GM04503 (cell line): ENCODE measurements at regions not wholly inside any gene's neighbourhood (a gene's known extent, or its start where the extent isn't known, plus 50 kb on each side); places are given as distances from the start of the nearest gene placed in this dataset.
A peak's percentile ranks its signal among the peaks of the same experiment; 100 is the strongest.
"Not testable (repeated sequence)": the region's sequence is repeated elsewhere in the genome, so short reads cannot be mapped to it uniquely, and the experiment has no call there.

Source experiments
- DNase-seq: peaks from one replicate; pipeline ENCODE4 v3.0.0-alpha.2; 2012; ENCODE audit warnings: low read depth

DNA sequence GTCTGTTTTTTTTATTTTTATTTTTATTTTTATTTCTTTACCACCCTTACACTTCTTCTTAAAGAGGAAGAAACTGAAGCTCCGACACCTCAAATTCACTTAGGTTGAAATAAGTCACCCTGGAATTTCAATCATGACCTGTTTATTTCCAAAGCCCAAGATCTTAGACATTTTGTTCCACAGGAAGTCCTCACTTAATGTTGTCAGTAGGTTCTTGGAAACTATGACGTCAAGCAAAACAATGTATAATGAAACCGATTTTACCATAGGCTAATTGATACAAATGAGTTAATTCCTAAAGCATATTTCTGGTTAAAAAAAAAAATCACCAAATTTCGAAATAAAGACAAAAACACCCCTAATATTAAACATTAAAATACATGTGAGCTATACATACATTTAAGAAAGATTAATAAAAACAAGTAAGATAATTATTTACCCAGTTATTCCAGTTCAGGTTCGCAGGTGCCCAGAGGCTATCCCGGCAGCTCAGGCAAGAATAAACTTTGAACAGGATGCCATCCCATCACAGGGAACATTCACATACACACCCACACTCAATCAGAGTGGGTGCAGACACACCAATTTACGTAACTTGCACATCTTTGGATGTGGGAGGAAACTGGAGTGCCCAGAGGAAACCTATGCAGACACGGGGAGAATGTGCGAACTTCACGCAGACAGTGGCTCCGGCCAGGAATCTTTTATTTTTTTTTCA lies 391.0 kb downstream of the RAP2B start:
- no peak for DNase-seq

- DNase-seq: no peak
Measured at GRCh38 chr3:153553605-153553945, 391.5 kb downstream of the RAP2B start.

GRCh38 chr3:153555919-153556318 lies 393.9 kb downstream of the RAP2B start:
- DNase-seq: no peak

- DNase-seq: not testable (repeated sequence)
Measured at GRCh38 chr3:153559366-153559765, 397.3 kb downstream of the RAP2B start.

- no peak for DNase-seq
Measured at GRCh38 chr3:153567011-153567410, 405.0 kb downstream of the RAP2B start.

DNA sequence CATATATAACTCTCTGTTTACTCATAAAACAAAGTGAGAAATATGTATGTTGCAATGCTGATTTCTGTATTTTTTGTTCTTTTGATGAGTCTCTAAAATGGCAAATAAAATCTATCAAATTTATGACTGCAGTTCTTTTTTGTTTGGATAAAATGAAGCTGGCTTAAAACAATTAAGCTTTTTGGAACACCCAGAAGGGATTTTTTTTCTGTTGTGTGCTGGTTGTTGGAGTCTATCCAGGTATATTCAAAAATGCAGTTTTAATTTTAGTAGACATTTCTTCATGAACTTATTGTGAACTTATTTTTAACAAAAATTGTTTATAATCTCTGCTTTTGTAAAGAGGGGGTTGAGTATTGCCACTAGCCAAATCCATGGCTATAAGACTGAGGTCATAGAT lies 405.5 kb downstream of the RAP2B start:
- DNase-seq: no peak

GRCh38 chr3:153570481-153570880 lies 408.5 kb downstream of the RAP2B start:
- not testable (repeated sequence) for DNase-seq

GRCh38 chr3:153572165-153572564 lies 410.1 kb downstream of the RAP2B start:
- DNase-seq: no peak

DNA sequence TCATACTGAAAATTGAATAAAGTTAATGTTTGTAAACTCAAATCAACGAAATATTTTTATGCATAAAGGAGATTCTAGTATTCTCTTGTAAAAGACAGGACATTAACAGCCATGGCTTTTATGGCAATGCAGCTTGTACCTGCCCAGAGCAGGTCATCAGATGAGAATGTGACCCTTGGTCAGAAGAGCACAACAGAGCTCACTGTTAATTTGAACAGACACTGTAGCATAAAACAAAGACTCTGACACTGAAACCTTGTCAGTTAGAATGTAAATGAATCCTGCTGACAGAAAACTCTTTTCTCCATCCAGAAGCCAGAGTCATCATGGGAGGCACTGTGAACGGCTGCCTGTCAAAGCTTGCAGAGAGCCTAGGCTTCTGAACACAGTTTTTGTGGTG lies 410.6 kb downstream of the RAP2B start:
- DNase-seq: no peak

DNA sequence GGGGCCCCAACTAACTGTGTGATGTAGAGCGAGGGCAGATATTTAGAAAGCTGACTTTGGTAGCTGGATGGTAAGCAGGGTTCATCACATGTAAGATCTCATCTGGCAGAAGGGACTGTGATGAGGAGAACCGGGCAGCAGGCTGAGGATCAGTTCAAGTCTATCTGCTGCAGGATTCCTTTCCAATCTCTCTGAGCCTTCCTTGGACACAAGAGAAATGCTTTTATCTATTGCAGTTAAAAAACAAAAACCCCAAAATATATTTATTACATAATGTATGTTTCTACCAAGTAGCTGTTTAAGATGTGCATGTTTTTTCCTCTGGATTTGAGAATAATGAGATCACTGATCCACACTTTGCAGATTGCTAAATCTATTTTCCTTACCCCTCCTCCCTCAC lies 411.5 kb downstream of the RAP2B start:
- no peak for DNase-seq

DNA sequence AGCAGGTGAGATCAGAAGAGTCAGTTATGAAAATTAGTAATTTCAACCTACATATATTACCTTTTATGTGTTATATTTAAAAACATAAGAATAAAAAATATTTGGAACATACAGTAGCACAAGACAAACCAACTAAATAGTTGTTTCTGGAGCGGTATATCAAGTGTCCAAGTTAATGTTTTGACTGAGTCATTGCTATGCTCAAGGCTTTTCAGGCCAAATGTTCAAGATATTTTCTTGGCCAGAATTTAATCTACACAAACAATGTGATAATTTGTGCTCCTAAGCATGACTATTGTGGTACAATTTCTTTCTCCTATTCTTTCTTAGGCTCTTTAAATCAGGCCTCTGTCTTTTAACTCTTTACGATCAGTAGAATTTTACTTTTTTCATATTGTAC lies 412.4 kb downstream of the RAP2B start:
- DNase-seq: no peak

GRCh38 chr3:153577059-153577736 lies 415.2 kb downstream of the RAP2B start:
- DNase-seq: no peak

- DNase-seq: no peak
Measured at GRCh38 chr3:153578046-153578445, 416.0 kb downstream of the RAP2B start.

DNA sequence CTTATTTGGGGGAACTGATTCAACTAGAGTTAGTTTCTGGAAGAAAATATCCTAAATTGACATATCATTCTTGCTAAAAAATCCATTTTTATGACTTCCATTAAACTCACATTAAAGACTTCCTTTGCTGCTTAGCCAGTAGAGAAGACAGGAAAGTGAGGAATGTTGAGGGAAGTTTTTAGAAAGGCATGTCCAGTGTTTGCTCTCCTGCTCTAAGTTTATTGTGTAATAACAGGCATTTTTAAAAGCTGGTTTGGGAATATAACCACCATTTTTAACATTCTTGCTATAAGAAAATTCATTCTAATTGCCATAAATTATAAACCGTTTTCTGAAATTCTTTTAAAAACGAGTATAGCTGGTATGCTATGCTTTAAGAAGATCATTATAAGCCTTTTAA lies 428.0 kb downstream of the RAP2B start:
- DNase-seq: no peak

DNA sequence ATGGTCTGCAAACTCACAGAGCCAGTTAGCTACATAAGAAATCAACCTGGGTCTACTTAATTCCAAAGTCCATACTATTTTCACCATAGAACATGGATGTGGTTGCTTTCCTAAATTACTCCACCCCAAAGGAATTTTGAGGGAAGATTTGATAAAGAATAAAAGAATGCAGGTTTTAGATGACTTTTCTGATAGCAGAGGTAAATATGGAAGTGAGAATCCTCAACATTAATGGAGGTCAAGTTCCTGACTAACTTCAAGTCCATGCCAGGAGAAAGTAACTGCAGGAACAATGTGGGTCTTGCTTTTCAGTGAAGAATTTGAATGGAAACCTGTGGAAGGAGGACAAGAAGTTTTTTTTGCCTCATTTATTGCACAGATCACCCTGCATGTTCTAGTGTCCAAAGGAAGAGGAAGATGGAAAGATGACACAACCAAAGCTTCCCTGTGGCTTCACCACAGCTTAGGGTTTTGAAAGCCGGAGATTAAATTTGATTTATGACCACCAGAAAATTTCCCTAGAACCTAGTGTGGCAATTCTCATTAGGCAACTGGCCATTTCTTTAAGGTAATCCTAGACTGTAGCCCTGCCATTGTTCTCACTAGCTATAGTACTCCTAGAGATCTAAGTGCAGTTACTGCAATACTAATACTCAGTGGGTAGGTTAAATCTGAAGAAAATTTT lies 429.7 kb downstream of the RAP2B start:
- DNase-seq: no peak

GRCh38 chr3:153595186-153595815 lies 433.3 kb downstream of the RAP2B start:
- DNase-seq: no peak

DNA sequence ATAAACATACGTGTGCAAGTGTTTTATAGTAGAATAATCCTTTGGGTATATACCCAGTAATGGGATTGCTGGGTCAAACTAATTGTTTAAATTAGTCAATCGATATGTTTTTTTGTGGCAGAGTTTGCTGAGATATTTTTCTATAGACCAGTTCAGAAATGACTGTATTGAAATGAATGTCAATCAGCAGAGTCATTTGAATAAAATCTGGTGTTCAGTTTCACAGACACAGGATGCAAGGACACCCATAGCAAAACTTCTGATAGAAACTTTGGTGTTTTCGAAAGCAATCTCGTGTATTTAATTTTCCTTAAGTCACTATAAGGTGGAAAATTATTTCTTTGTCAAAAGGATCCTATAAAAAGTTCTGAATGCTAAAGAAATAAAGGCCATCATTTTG lies 434.4 kb downstream of the RAP2B start:
- DNase-seq: no peak

GRCh38 chr3:153599685-153600084 lies 437.7 kb downstream of the RAP2B start:
- peak; percentile 76 for DNase-seq

DNA sequence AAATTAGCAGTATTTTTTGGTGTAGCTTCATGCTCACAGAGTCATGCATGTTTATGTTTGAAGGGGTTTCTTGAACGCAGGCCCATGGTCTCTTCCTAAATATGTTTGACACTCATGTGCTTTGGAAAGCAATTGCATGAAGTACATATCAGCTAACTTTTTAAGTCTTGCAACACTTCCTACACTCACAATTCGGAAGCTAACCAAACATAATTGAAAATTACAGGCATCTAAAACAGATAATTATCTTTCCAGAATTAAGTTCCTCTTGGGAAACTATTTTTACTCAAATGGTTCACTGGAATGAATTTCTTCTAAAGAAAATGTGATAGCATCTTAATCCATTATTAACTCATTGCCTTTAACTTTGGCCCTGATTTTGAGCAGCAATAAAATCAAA lies 438.9 kb downstream of the RAP2B start:
- DNase-seq: no peak

DNA sequence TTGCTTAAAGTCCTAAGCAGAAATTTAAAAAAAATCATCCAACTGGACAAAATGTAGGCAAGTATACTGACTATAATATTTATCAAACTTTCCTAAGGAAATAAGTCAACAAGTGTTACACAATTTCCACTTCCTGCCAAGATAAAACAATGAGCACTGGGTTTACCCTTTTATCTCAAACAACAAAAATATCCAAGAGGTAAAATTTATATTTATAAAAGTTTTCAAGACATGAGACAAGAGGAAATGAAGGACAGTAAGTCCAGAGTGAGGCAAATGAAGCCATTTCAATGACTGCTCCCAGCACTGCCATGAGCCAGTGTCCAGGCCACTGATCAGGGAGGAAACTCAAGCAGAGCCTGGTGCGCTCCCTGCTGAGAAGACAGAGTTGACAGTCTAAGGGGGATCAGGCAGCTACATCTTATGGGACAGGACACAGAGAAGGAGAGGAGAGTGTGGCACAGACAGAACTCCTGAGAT lies 439.4 kb downstream of the RAP2B start:
- no peak for DNase-seq

DNA sequence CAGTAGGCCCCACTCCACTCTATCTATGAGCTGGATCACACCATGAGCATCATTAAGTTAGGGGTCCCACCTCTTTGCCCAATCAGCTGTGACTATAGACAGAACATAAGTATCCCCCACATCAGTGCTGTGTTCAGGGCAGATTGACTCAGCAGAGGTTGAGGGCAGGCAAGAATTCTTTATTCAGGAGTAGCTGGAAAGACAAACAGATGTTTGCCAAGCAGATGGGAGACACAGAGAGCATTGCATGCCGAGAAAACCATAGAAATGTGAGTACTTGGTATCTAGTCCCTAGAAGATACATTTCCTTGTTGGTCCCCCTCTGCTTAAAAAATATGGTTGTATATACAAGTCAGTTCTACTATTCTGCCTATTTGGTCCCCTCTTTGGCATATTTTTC lies 440.8 kb downstream of the RAP2B start:
- no peak for DNase-seq

DNA sequence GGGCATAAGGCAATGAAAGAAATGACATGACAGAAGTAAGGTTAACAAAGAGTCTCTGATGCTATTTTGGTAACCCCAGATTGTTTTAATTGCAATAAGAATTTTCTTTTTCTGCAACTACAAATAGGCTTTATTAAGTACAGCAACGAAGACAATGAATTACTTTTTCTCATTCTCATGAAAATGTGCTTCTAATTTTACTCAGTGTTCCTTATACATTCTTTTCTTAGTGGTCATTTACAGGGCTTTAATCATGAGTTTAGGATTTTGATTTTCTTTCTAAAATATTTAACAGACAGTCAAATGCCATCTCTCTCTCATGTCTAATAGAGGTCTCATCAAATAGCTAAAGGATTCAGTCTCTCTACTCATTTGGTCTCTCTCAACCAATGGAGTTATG lies 452.1 kb downstream of the RAP2B start:
- DNase-seq: no peak

DNA sequence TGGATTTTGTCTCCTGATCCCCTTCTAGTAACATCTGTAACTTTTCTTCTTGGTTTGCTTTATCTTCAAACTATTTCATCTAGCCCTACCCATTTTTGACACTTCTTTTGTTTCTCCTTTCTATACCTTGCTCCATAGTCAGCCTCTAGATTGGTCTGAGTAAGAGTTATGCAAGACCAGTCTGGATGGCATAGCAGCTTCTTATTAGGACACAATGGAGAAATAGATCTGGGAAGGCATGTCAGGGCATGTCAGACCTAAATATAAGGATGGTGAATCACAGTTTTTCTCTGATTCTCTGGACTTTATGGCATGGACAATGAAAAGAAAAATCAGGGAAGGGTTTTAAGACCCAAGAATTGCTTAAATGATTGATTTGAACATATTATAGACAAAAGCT lies 452.5 kb downstream of the RAP2B start:
- DNase-seq: peak; percentile 62
